ENCODE measurements at regions not wholly inside any gene's neighbourhood (a gene's known extent, or its start where the extent isn't known, plus 50 kb on each side); places are given as distances from the start of the nearest gene placed in this dataset.
"Not testable (repeated sequence)": the region's sequence is repeated elsewhere in the genome, so short reads cannot be mapped to it uniquely, and the experiment has no call there.

DNA sequence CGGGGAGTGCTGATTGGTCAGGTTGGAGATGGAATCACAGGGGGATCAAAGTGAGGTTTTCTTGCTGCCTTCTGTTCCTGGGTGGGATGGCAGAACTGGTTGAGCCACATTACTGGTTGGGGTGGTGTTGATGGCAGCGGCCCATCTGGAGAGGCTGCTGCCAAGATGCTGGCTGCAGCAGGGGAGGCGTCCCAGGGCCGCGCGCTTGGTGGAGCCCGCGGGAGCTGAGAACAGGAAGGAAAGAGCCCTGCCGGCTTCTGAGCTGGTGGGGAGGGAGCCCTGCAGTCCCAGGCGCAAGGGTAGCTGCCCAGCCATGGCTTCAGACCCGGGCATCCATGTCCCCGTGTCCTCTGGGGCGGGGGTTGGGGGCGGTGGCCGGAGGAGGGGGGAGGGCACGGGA, 609.3 kb downstream of the SPATA31A6 start:
- TF ChIP-seq, protein P1, sequence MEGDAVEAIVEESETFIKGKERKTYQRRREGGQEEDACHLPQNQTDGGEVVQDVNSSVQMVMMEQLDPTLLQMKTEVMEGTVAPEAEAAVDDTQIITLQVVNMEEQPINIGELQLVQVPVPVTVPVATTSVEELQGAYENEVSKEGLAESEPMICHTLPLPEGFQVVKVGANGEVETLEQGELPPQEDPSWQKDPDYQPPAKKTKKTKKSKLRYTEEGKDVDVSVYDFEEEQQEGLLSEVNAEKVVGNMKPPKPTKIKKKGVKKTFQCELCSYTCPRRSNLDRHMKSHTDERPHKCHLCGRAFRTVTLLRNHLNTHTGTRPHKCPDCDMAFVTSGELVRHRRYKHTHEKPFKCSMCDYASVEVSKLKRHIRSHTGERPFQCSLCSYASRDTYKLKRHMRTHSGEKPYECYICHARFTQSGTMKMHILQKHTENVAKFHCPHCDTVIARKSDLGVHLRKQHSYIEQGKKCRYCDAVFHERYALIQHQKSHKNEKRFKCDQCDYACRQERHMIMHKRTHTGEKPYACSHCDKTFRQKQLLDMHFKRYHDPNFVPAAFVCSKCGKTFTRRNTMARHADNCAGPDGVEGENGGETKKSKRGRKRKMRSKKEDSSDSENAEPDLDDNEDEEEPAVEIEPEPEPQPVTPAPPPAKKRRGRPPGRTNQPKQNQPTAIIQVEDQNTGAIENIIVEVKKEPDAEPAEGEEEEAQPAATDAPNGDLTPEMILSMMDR (IDR thresholded peaks at IDR 0.05; ENCODE audit: insufficient read depth, low read depth, low read length) = not testable (repeated sequence)
- TF ChIP-seq EZH2 (IDR thresholded peaks at IDR 0.05; ENCODE audit: insufficient read depth, low read length) = not testable (repeated sequence)
